Medulla oblongata (tissue), 1 donor: ENCODE measurements at regions not wholly inside any gene's neighbourhood (a gene's known extent, or its start where the extent isn't known, plus 50 kb on each side); places are given as distances from the start of the nearest gene placed in this dataset.
"Not testable (repeated sequence)": the region's sequence is repeated elsewhere in the genome, so short reads cannot be mapped to it uniquely, and the experiment has no call there.

Experiments
- DNase-seq: peaks from one replicate; pipeline ENCODE4 v3.0.0-alpha.2; 2015; ENCODE audit errors: extremely low spot score

GRCh38 chr14:28946267-28946666 is 179.7 kb downstream of the FOXG1 start:
- DNase-seq, result no peak

- DNase-seq, result no peak
These were observed 182.9 kb downstream of the FOXG1 start for GRCh38 chr14:28949503-28949902.

- DNase-seq, result no peak
These were observed 185.6 kb downstream of the FOXG1 start for GRCh38 chr14:28952161-28952560.

GRCh38 chr14:28952666-28953065 is 186.1 kb downstream of the FOXG1 start:
- DNase-seq, result no peak

GRCh38 chr14:28953973-28954372 is 187.4 kb downstream of the FOXG1 start:
- DNase-seq, result no peak

GRCh38 chr14:28966416-28967233 is 200.0 kb downstream of the FOXG1 start:
- no peak for DNase-seq

GRCh38 chr14:28975084-28975483 is 208.5 kb downstream of the FOXG1 start:
- DNase-seq, result no peak

- no peak for DNase-seq
These were observed 215.6 kb downstream of the FOXG1 start for GRCh38 chr14:28982228-28982627.

- DNase-seq, result no peak
These were observed 216.7 kb downstream of the FOXG1 start for GRCh38 chr14:28983279-28983678.

- no peak for DNase-seq
These were observed 220.9 kb downstream of the FOXG1 start for GRCh38 chr14:28987516-28987915.

GRCh38 chr14:28997196-28997595 is 230.6 kb downstream of the FOXG1 start:
- DNase-seq, result not testable (repeated sequence)

GRCh38 chr14:28999656-29000055 is 233.1 kb downstream of the FOXG1 start:
- DNase-seq, result no peak

- DNase-seq, result no peak
These were observed 239.1 kb downstream of the FOXG1 start for GRCh38 chr14:29005647-29006046.

GRCh38 chr14:29007990-29008389 is 241.4 kb downstream of the FOXG1 start:
- DNase-seq, result no peak

GRCh38 chr14:29016050-29016900 is 249.7 kb downstream of the FOXG1 start:
- peak; percentile 11 for DNase-seq

- not testable (repeated sequence) for DNase-seq
These were observed 256.9 kb downstream of the FOXG1 start for GRCh38 chr14:29023505-29023904.

- not testable (repeated sequence) for DNase-seq
These were observed 260.9 kb downstream of the FOXG1 start for GRCh38 chr14:29027441-29027840.

GRCh38 chr14:29027941-29028705 is 261.5 kb downstream of the FOXG1 start:
- DNase-seq, result not testable (repeated sequence)

- DNase-seq, result no peak
These were observed 262.5 kb downstream of the FOXG1 start for GRCh38 chr14:29028973-29029582.

GRCh38 chr14:29030121-29030520 is 263.5 kb downstream of the FOXG1 start:
- DNase-seq, result no peak

- DNase-seq, result no peak
These were observed 264.4 kb downstream of the FOXG1 start for GRCh38 chr14:29030970-29031369.

- no peak for DNase-seq
These were observed 268.5 kb downstream of the FOXG1 start for GRCh38 chr14:29035134-29035533.
